ENCODE measurements at regions not wholly inside any gene's neighbourhood (a gene's known extent, or its start where the extent isn't known, plus 50 kb on each side); places are given as distances from the start of the nearest gene placed in this dataset.

DNA sequence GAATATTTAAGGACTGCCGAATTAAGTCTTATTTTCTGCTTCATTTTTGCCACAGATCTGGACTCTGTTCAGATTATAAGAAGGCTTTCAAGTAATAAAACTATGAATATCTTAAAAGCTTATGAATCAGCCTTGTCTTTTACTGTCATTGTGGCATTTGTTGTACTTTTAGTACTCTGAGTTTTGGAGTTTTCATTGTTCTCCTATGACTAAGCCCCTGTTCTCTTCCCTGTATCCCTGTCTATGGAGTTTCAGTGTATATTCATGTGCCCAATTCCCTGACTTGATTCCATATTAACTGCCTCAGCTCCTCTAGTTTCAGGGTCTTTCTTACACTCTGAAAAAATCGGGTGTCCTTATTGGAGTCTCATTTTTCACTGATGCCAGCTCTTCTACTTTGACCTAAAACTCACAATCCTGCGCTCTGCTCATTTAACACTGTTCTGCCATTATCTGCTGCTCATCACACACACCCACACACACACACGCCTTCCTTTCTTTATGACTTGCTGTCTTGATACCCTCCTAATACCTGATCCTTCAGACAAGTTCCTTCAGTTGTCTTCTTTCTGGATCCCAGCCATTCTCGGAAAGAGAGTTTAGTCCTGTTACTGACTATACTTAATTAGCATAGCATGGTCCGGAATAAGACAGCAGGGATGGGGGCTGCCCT, 511.8 kb downstream of the CPS1 start:
- no peaks in the 10 kb centered on the region for H3K9me1 ChIP-seq (ENCODE audit: control insufficient read depth, extremely low read depth, insufficient read depth, low read length)
- no peak overlapping the region for H3K4me3 ChIP-seq (ENCODE audit: control insufficient read depth in 2 of 3, extremely low read depth in 1 of 3, insufficient read depth in 2 of 3, low read depth in 1 of 3, low read length in 3 of 3)
- H3K27me3 ChIP-seq (ENCODE audit: control insufficient read depth, extremely low read depth, insufficient read depth, low read length): no peaks in the 10 kb centered on the region
- no peak for FAIRE-seq
- no peak overlapping the region for H3K27ac ChIP-seq (ENCODE audit: control insufficient read depth, insufficient read depth, low read length)
- no peak overlapping the region for H3K9ac ChIP-seq (ENCODE audit: control insufficient read depth, extremely low read depth, insufficient read depth, low read length)
- H3K4me2 ChIP-seq (ENCODE audit: control insufficient read depth, extremely low read depth, insufficient read depth, low read depth, low read length): no peak overlapping the region
- dilution Hi-C loops (cut with MboI; ENCODE audit: extremely low pct_ligation_motif_present, low sequenced_read_pairs): no loop called here
- no peaks in the 10 kb centered on the region for H3K36me3 ChIP-seq (ENCODE audit: control insufficient read depth in 2 of 2, extremely low read depth in 1 of 2, insufficient read depth in 2 of 2, low read length in 2 of 2)
- TF ChIP-seq, protein P1, sequence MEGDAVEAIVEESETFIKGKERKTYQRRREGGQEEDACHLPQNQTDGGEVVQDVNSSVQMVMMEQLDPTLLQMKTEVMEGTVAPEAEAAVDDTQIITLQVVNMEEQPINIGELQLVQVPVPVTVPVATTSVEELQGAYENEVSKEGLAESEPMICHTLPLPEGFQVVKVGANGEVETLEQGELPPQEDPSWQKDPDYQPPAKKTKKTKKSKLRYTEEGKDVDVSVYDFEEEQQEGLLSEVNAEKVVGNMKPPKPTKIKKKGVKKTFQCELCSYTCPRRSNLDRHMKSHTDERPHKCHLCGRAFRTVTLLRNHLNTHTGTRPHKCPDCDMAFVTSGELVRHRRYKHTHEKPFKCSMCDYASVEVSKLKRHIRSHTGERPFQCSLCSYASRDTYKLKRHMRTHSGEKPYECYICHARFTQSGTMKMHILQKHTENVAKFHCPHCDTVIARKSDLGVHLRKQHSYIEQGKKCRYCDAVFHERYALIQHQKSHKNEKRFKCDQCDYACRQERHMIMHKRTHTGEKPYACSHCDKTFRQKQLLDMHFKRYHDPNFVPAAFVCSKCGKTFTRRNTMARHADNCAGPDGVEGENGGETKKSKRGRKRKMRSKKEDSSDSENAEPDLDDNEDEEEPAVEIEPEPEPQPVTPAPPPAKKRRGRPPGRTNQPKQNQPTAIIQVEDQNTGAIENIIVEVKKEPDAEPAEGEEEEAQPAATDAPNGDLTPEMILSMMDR (optimal IDR thresholded peaks at IDR 0.05 in 1 of 3, IDR thresholded peaks at IDR 0.05 in 1 of 3, conservative IDR thresholded peaks at IDR 0.05 in 1 of 3; ENCODE audit: extremely low read depth in 1 of 3, insufficient read depth in 2 of 3, low read length in 3 of 3): no peak
- TF ChIP-seq EZH2 (IDR thresholded peaks at IDR 0.05; ENCODE audit: low read length): no peak
- no peaks in the 10 kb centered on the region for H3K79me2 ChIP-seq (ENCODE audit: control insufficient read depth, insufficient read depth, low read length)
- no peak for DNase-seq (ENCODE audit: low read depth, low spot score)
- H4K20me1 ChIP-seq (ENCODE audit: control insufficient read depth, extremely low read depth, insufficient read depth, low read length): no peaks in the 10 kb centered on the region
- no peak overlapping the region for H2AFZ ChIP-seq (ENCODE audit: control insufficient read depth, low read length)
- no peaks in the 10 kb centered on the region for H3K4me1 ChIP-seq (ENCODE audit: control insufficient read depth, extremely low read depth, insufficient read depth, low read length)
- no peaks in the 10 kb centered on the region for H3K9me3 ChIP-seq (ENCODE audit: control insufficient read depth, low read depth, low read length)

DNA sequence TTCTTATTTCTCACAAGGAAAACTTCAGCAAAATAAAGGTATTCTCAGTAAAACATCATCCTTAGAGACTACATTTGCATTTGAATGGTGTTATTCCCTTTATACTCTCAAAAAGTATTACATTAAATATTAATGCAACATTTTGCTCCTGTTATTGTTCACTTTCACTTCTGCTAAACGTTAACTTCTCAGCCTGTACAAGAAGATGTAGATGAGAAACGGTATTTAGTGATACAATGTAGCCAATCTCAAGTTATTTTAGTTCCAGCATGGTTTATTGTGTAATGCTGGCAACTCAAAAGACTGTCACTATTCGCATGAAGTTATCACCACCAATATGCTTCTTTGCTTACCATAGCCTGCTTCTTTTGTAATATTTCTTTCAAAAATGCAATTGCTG, 514.1 kb downstream of the CPS1 start:
- H3K9me1 ChIP-seq (ENCODE audit: control insufficient read depth, extremely low read depth, insufficient read depth, low read length): no peaks in the 10 kb centered on the region
- FAIRE-seq: no peak
- no peaks in the 10 kb centered on the region for H4K20me1 ChIP-seq (ENCODE audit: control insufficient read depth, extremely low read depth, insufficient read depth, low read length)
- no peaks in the 10 kb centered on the region for H3K36me3 ChIP-seq (ENCODE audit: control insufficient read depth in 2 of 2, extremely low read depth in 1 of 2, insufficient read depth in 2 of 2, low read length in 2 of 2)
- H3K9ac ChIP-seq (ENCODE audit: control insufficient read depth, extremely low read depth, insufficient read depth, low read length): no peak overlapping the region
- no peaks in the 10 kb centered on the region for H3K79me2 ChIP-seq (ENCODE audit: control insufficient read depth, insufficient read depth, low read length)
- H3K4me2 ChIP-seq (ENCODE audit: control insufficient read depth, extremely low read depth, insufficient read depth, low read depth, low read length): no peak overlapping the region
- no peak overlapping the region for H2AFZ ChIP-seq (ENCODE audit: control insufficient read depth, low read length)
- H3K27me3 ChIP-seq (ENCODE audit: control insufficient read depth, extremely low read depth, insufficient read depth, low read length): no peaks in the 10 kb centered on the region
- no peaks in the 10 kb centered on the region for H3K4me1 ChIP-seq (ENCODE audit: control insufficient read depth, extremely low read depth, insufficient read depth, low read length)
- dilution Hi-C loops (cut with MboI; ENCODE audit: extremely low pct_ligation_motif_present, low sequenced_read_pairs): no loop called here
- DNase-seq (ENCODE audit: low read depth, low spot score): no peak
- no peaks in the 10 kb centered on the region for H3K9me3 ChIP-seq (ENCODE audit: control insufficient read depth, low read depth, low read length)
- TF ChIP-seq, protein P1 (optimal IDR thresholded peaks at IDR 0.05 in 1 of 3, IDR thresholded peaks at IDR 0.05 in 1 of 3, conservative IDR thresholded peaks at IDR 0.05 in 1 of 3; ENCODE audit: extremely low read depth in 1 of 3, insufficient read depth in 2 of 3, low read length in 3 of 3): no peak
- no peak for TF ChIP-seq EZH2 (IDR thresholded peaks at IDR 0.05; ENCODE audit: low read length)
- H3K4me3 ChIP-seq (ENCODE audit: control insufficient read depth in 2 of 3, extremely low read depth in 1 of 3, insufficient read depth in 2 of 3, low read depth in 1 of 3, low read length in 3 of 3): no peak overlapping the region
- no peak overlapping the region for H3K27ac ChIP-seq (ENCODE audit: control insufficient read depth, insufficient read depth, low read length)

Data from keratinocyte (primary cell).